ENCODE measurements at regions not wholly inside any gene's neighbourhood (a gene's known extent, or its start where the extent isn't known, plus 50 kb on each side); places are given as distances from the start of the nearest gene placed in this dataset.
"Not testable (repeated sequence)": the region's sequence is repeated elsewhere in the genome, so short reads cannot be mapped to it uniquely, and the experiment has no call there.

- no peaks in the 10 kb centered on the region for H3K9me3 ChIP-seq
- H3K4me3 ChIP-seq, result no peak overlapping the region
- no peak for DNase-seq (ENCODE audit: low spot score in 2 of 2)
- H3K27me3 ChIP-seq, result no peaks in the 10 kb centered on the region
- no peak for TF ChIP-seq CTCF (IDR thresholded peaks at IDR 0.05)
- intact Hi-C loops (cut with DNase I), result no loop called here
- H3K4me1 ChIP-seq, result no peaks in the 10 kb centered on the region
- no peak overlapping the region for H3K27ac ChIP-seq
- no peaks in the 10 kb centered on the region for H3K36me3 ChIP-seq
These were observed 330.5 kb upstream of the KCNMB2 start for GRCh38 chr3:178205740-178206139.

- H3K9me3 ChIP-seq, result no peaks in the 10 kb centered on the region
- no peak overlapping the region for H3K27ac ChIP-seq
- H3K4me3 ChIP-seq, result no peak overlapping the region
- no peaks in the 10 kb centered on the region for H3K4me1 ChIP-seq
- TF ChIP-seq CTCF (IDR thresholded peaks at IDR 0.05), result no peak
- H3K36me3 ChIP-seq, result no peaks in the 10 kb centered on the region
- DNase-seq (ENCODE audit: low spot score in 2 of 2), result no peak
- intact Hi-C loops (cut with DNase I), result no loop called here
- H3K27me3 ChIP-seq, result no peaks in the 10 kb centered on the region
These were observed 329.7 kb upstream of the KCNMB2 start for GRCh38 chr3:178206521-178206920.

GRCh38 chr3:178207161-178207560 is 329.1 kb upstream of the KCNMB2 start:
- H3K36me3 ChIP-seq; H3K4me1 ChIP-seq; DNase-seq (ENCODE audit: low spot score in 2 of 2); H3K27ac ChIP-seq; H3K4me3 ChIP-seq; H3K27me3 ChIP-seq; intact Hi-C loops (cut with DNase I); H3K9me3 ChIP-seq: not testable (repeated sequence)

GRCh38 chr3:178207627-178208026 is 328.6 kb upstream of the KCNMB2 start:
- H3K27ac ChIP-seq; H3K4me3 ChIP-seq; H3K4me1 ChIP-seq; H3K27me3 ChIP-seq; H3K9me3 ChIP-seq; intact Hi-C loops (cut with DNase I); H3K36me3 ChIP-seq; DNase-seq (ENCODE audit: low spot score in 2 of 2): not testable (repeated sequence)

- H3K27ac ChIP-seq; intact Hi-C loops (cut with DNase I); H3K9me3 ChIP-seq; H3K27me3 ChIP-seq; H3K36me3 ChIP-seq; H3K4me3 ChIP-seq; H3K4me1 ChIP-seq; DNase-seq (ENCODE audit: low spot score in 2 of 2): not testable (repeated sequence)
These were observed 327.1 kb upstream of the KCNMB2 start for GRCh38 chr3:178209116-178209515.

GRCh38 chr3:178209618-178210017 is 326.6 kb upstream of the KCNMB2 start:
- H3K9me3 ChIP-seq; H3K27ac ChIP-seq; H3K4me3 ChIP-seq; intact Hi-C loops (cut with DNase I); H3K36me3 ChIP-seq; DNase-seq (ENCODE audit: low spot score in 2 of 2); H3K27me3 ChIP-seq; H3K4me1 ChIP-seq: not testable (repeated sequence)

- H3K4me1 ChIP-seq; H3K4me3 ChIP-seq; intact Hi-C loops (cut with DNase I); H3K9me3 ChIP-seq; DNase-seq (ENCODE audit: low spot score in 2 of 2); H3K27ac ChIP-seq; H3K36me3 ChIP-seq; H3K27me3 ChIP-seq: not testable (repeated sequence)
These were observed 325.1 kb upstream of the KCNMB2 start for GRCh38 chr3:178211086-178211485.

GRCh38 chr3:178217479-178217878 is 318.8 kb upstream of the KCNMB2 start:
- no peak for DNase-seq (ENCODE audit: low spot score in 2 of 2)
- Histone ChIP-seq H3K27ac (no peak overlapping the region), H3K9me3 (no peaks in the 10 kb centered on the region), H3K4me1 (no peaks in the 10 kb centered on the region), H3K4me3 (no peak overlapping the region), H3K36me3 (no peaks in the 10 kb centered on the region), H3K27me3 (no peaks in the 10 kb centered on the region)
- TF ChIP-seq CTCF (IDR thresholded peaks at IDR 0.05), result no peak
- intact Hi-C loops (cut with DNase I), result no loop called here

All from ascending aorta (tissue), 2 donors.